MCF 10A (cell line): ENCODE measurements at regions not wholly inside any gene's neighbourhood (a gene's known extent, or its start where the extent isn't known, plus 50 kb on each side); places are given as distances from the start of the nearest gene placed in this dataset.

Experiments used
- BruUV-seq: library from RNA; stranded (reverse); fragments of 400-500 nt; replicated peaks from 2 replicates; lab custom pipeline; 2021; lab: Mats Ljungman, UMichigan
- CTCF ChIA-PET: fragments of 300-600 bp; sonication (Branson Sonifier 250); formaldehyde crosslinking; extraction: SDS; loops from one replicate; lab custom pipeline; 2021; ENCODE audit warnings: antibody characterized with exemption, inconsistent platforms; lab: Yijun Ruan, JAX
- POLR2A ChIA-PET: fragments of 300-600, 350-650 bp; sonication (Branson Sonifier 250); formaldehyde crosslinking; extraction: SDS; loops from one replicate; lab custom pipeline; 2020; ENCODE audit warnings: antibody characterized with exemption, inconsistent platforms; lab: Yijun Ruan, JAX
- DNase-seq: peaks from one replicate; pipeline ENCODE4 v3.0.0-alpha.2; 2018; ENCODE audit not compliant: unreplicated experiment
- H3K27ac Mint-ChIP-seq: one replicate; pipeline ENCODE4 v1.8.0; 2022; ENCODE audit warnings: mild to moderate bottlenecking, low read depth, mixed read lengths; ENCODE audit not compliant: unreplicated experiment
- H3K27me3 Mint-ChIP-seq: one replicate; pipeline ENCODE4 v1.8.0; 2022; ENCODE audit warnings: mixed read lengths; ENCODE audit not compliant: insufficient read depth, unreplicated experiment
- H3K36me3 Mint-ChIP-seq: one replicate; pipeline ENCODE4 v1.8.0; 2022; ENCODE audit warnings: mild to moderate bottlenecking, moderate library complexity, mixed read lengths; ENCODE audit not compliant: insufficient read depth, unreplicated experiment
- H3K4me1 Mint-ChIP-seq: one replicate; pipeline ENCODE4 v1.8.0; 2022; ENCODE audit warnings: mixed read lengths; ENCODE audit not compliant: insufficient read depth, unreplicated experiment
- H3K4me3 Mint-ChIP-seq: one replicate; pipeline ENCODE4 v1.8.0; 2022; ENCODE audit warnings: mild to moderate bottlenecking, moderate library complexity, mixed read lengths; ENCODE audit not compliant: unreplicated experiment
- H3K9me3 Mint-ChIP-seq: one replicate; pipeline ENCODE4 v1.8.0; 2022; ENCODE audit warnings: mixed read lengths; ENCODE audit not compliant: unreplicated experiment
- intact Hi-C: fragments of 100-400 bp; cut with micrococcal nuclease; formaldehyde crosslinking; loops from 2 replicates; pipeline ENCODE4 v1.14.1; 2022
- TF ChIP-seq, protein P1 (sequence below): fragments of 200-600 bp; IDR thresholded peaks from one replicate; pipeline ENCODE4 v1.8.0; 2022; ENCODE audit warnings: antibody characterized with exemption, mild to moderate bottlenecking; ENCODE audit not compliant: unreplicated experiment

DNA sequence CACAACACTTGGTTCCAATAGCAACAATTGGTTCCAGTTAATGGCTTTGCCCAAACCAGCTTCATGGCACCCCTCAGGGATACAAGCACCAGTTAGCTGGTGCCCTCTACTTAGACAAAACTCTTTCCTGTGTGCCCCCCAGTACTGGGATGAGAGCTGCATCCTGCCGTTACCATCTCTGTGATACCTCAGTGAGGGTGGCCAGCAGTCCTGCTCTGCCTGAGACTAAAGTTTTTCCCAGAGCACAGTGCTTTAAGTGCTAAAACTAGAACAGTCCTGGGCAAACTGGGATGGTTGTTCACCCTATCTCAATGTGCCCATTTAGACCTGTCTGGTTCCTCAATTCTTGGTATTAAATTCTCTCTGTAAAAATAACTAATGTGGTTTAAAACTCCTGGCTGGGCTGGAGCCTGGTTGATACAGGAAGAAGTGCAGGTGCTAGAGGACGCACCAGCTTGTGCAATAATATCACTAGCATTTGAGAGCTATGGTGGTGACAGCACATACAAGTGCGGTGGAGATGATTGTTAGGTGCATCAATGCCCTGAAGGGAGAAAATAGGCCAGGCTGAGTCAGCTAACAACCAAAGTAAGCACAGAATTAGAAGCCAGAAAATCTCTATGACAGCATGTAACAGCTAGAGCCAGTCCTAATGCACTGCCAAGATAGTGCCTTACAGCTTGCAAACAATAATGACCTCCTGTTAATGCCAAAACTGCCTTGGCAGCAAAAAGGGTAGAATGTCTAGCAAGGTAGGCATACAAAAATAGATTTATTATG, 179.8 kb upstream of the GALNT2 start:
- CTCF ChIA-PET = interaction anchor here (0.6 to 1.5 kb wide), 15 partner anchors 11 to 420 kb away, joined by 3 to 6 read pairs (median 3); no protein-coding TSS in a partner anchor
- H3K4me1 Mint-ChIP-seq = peaks cover 30% of the 10 kb centered on the region
- H3K27me3 Mint-ChIP-seq = peaks cover 8% of the 10 kb centered on the region
- no TSS peak for BruUV-seq
- H3K36me3 Mint-ChIP-seq = no peaks in the 10 kb centered on the region
- POLR2A ChIA-PET = interaction anchor here (0.5 to 3.8 kb wide), 27 partner anchors 8 to 576 kb away, joined by 3 to 25 read pairs (median 4); partner anchors contain the start of gene GALNT2
- intact Hi-C loops = loop anchor here (1.0 to 10.0 kb wide), 4 partner anchors 42 to 428 kb away; partner anchors contain the start of gene GALNT2
- TF ChIP-seq, protein P1, sequence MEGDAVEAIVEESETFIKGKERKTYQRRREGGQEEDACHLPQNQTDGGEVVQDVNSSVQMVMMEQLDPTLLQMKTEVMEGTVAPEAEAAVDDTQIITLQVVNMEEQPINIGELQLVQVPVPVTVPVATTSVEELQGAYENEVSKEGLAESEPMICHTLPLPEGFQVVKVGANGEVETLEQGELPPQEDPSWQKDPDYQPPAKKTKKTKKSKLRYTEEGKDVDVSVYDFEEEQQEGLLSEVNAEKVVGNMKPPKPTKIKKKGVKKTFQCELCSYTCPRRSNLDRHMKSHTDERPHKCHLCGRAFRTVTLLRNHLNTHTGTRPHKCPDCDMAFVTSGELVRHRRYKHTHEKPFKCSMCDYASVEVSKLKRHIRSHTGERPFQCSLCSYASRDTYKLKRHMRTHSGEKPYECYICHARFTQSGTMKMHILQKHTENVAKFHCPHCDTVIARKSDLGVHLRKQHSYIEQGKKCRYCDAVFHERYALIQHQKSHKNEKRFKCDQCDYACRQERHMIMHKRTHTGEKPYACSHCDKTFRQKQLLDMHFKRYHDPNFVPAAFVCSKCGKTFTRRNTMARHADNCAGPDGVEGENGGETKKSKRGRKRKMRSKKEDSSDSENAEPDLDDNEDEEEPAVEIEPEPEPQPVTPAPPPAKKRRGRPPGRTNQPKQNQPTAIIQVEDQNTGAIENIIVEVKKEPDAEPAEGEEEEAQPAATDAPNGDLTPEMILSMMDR = no peak
- DNase-seq = peak; percentile 97
- H3K4me3 Mint-ChIP-seq = no peak overlapping the region
- no peaks in the 10 kb centered on the region for H3K9me3 Mint-ChIP-seq
- peak overlapping the region; percentile 71 for H3K27ac Mint-ChIP-seq

DNA sequence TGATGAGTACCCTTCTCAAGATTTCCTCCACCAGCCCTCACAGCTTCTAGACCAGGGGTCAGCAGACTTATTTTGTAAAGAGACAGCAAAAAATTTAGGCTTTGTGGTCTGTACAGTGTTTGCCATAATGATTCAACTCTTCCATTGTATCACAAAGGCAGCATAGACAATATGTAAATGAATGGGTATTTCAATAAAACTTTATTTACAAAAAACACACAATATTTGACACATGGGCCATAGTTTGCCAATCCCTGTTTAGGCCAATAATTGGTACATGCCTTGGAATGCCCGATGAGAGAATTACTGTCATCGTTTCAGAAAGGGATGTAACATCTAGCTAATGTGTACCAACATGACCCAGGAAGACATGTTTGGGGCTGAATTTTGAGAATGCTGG, 178.9 kb upstream of the GALNT2 start:
- peaks cover 3% of the 10 kb centered on the region for H3K27me3 Mint-ChIP-seq
- ChIA-PET POLR2A (interaction anchor here (0.6 to 3.8 kb wide), 21 partner anchors 9 to 225 kb away, joined by 3 to 25 read pairs (median 5); partner anchors contain the start of gene GALNT2), CTCF (interaction anchor here (0.6 to 1.5 kb wide), 3 partner anchors 10 to 234 kb away, joined by 3 to 6 read pairs (median 6); no protein-coding TSS in a partner anchor)
- intact Hi-C loops = loop anchor here (5.0 to 10.0 kb wide), 2 partner anchors 179 to 427 kb away; partner anchors contain the start of gene GALNT2
- H3K4me3 Mint-ChIP-seq = no peak overlapping the region
- no peaks in the 10 kb centered on the region for H3K9me3 Mint-ChIP-seq
- DNase-seq = no peak
- no TSS peak for BruUV-seq
- H3K36me3 Mint-ChIP-seq = no peaks in the 10 kb centered on the region
- TF ChIP-seq, protein P1 = no peak
- peak overlapping the region; percentile 71 for H3K27ac Mint-ChIP-seq
- H3K4me1 Mint-ChIP-seq = peaks cover 30% of the 10 kb centered on the region

- no peaks in the 10 kb centered on the region for H3K27me3 Mint-ChIP-seq
- H3K27ac Mint-ChIP-seq = no peak overlapping the region
- CTCF ChIA-PET = interaction anchor here (1.3 to 1.5 kb wide), 2 partner anchors 10 to 40 kb away, joined by 6 read pairs; no protein-coding TSS in a partner anchor
- BruUV-seq = no TSS peak
- TF ChIP-seq, protein P1 = no peak
- H3K36me3 Mint-ChIP-seq = no peaks in the 10 kb centered on the region
- H3K4me3 Mint-ChIP-seq = no peak overlapping the region
- peaks cover 30% of the 10 kb centered on the region for H3K4me1 Mint-ChIP-seq
- no peak for DNase-seq
- H3K9me3 Mint-ChIP-seq = no peaks in the 10 kb centered on the region
- POLR2A ChIA-PET = interaction anchor here (0.6 to 3.8 kb wide), 11 partner anchors 9 to 216 kb away, joined by 3 to 25 read pairs (median 11); partner anchors contain the start of gene GALNT2
- intact Hi-C loops = loop anchor here (5.0 to 10.0 kb wide), 2 partner anchors 179 to 426 kb away; partner anchors contain the start of gene GALNT2
Measured at GRCh38 chr1:229888561-229889001, 178.5 kb upstream of the GALNT2 start.

DNA sequence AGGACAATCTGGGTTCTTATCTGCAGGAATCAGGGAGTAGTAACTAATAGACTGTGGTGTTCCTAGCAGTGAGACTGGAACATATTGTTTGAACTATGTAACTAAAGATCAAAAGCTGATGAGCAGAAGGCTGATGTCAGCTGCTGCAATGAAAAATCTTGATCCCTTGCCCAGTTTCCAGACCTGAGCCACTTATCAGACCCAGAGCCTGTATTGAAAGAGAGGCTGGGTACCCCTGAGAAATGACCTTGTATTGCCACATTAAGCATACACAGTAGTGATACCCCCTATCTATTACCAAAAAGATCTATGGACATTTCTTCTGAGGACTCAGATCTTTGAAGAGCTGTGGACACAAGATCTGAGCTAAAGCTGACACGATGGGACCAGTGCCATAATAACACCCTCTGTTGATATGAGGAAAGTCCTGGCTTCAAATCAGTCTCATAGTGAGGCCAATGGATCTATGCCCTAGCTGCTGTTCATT, 178.0 kb upstream of the GALNT2 start:
- Mint-ChIP-seq H3K9me3 (no peaks in the 10 kb centered on the region), H3K4me1 (peaks cover 30% of the 10 kb centered on the region), H3K36me3 (no peaks in the 10 kb centered on the region), H3K27me3 (no peaks in the 10 kb centered on the region), H3K27ac (no peak overlapping the region), H3K4me3 (no peak overlapping the region)
- POLR2A ChIA-PET = interaction anchor here (2.5 to 3.8 kb wide), 5 partner anchors 9 to 216 kb away, joined by 8 to 25 read pairs (median 23); no protein-coding TSS in a partner anchor
- CTCF ChIA-PET = interaction anchor here (0.6 to 1.3 kb wide), 2 partner anchors 19 to 40 kb away, joined by 5 to 6 read pairs; no protein-coding TSS in a partner anchor
- no TSS peak for BruUV-seq
- intact Hi-C loops = loop anchor here (5.0 to 10.0 kb wide), 2 partner anchors 178 to 426 kb away; partner anchors contain the start of gene GALNT2
- DNase-seq = no peak
- TF ChIP-seq, protein P1 = no peak
